Endothelial cell of hepatic sinusoid (primary cell): ENCODE measurements at regions not wholly inside any gene's neighbourhood (a gene's known extent, or its start where the extent isn't known, plus 50 kb on each side); places are given as distances from the start of the nearest gene placed in this dataset.
"Not testable (repeated sequence)": the region's sequence is repeated elsewhere in the genome, so short reads cannot be mapped to it uniquely, and the experiment has no call there.

ENCODE experiments used
- in situ Hi-C: cut with HindIII; loops from 2 replicates; pipeline ENCODE4 v1.10.0; 2017; ENCODE audit warnings: low sequenced_read_pairs

GRCh38 chr1:184889166-184889565 is 85.1 kb downstream of the NIBAN1 start:
- in situ Hi-C loops: no loop called here

- in situ Hi-C loops: no loop called here
Measured at GRCh38 chr1:184888505-184888904, 85.8 kb downstream of the NIBAN1 start.

DNA sequence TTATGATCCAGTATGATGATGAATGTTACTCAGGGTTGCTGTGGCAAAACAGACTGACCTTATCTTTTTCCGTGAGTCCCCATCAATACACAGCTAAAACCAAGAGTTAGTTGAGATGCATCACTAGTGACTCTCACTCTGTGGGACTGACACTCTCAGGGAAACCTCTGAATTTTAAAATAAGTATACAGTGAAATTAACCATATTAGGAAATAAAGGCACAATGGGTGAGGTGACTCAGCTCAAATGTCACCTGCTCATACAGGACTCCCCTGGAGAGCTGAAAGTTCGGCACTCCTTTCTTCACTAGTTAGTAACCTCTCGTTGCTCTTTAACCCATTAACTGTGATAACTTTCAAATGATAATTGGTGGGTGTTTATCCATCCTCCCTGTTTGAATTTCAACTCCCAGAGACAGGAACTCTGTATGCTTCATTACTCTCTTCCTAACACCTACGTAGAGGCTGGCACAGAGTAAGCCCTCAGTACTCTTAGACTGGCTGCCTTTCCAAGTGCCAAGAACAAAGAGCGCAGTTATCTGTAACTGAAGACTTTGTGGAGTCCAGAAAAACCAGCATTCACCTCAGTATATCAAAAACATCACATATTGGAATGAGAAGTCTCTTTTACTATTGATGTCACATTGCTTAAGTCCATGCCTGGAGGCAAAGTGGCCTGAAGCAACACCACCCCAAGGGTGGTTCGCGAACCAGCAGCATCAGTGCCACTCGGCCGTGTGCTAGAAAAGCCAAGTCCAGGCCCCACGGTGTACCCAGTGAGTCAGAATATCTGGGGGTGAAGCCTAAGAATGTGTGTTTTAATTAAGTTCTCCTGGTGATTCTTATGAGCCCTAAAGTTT is 91.1 kb downstream of the NIBAN1 start:
- in situ Hi-C loops: no loop called here

- in situ Hi-C loops: no loop called here
Measured at GRCh38 chr1:184881941-184882913, 92.1 kb downstream of the NIBAN1 start.

DNA sequence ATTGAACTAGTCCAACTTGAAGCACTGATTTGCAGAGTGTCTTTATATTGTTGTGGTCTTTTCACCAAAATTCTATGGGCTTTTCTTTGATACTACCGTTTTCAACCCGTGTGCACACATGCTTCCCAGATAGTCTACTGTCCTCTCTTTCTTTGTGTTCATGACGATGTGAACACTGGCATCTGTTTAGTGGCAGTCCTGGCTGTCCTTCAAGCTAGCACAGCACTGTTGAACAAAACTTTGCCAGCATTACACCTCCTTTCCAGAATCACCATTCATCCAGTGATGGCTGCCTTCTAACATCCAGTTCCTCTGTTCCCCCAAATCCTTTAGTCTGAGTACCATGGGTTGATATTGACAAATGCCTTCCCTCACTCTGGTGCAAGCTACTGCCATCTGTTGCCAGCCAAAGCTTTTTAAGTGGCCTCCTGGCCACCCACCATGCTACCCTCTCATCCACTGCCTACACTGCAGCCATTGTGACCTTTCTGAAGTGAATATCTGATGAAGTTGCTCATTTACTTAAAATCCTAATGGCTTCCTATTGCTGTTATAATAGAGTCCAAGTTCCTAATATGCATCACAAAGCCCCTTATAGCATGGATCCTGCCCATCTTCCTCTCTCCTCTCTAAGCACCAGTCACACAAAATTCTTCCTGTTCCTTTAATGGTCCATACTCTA is 94.3 kb downstream of the NIBAN1 start:
- in situ Hi-C loops: no loop called here

DNA sequence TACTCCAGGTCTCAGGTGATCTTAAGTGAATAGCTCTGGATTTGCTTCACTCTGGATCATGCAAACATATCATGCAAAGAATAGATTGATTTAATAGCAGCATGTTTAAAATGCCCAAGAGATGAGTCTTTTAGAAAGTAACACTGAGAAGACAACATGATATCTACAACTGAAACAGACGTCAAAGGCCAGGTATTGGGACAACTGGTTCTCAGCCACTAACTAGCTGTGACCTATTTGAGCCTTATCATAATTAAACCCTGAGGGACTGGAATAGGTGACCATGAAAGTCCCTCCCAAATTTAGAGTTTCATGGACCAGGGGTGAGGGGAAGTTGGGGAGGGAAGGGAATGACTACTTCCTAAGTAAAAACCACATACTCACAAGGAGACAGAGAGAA is 95.7 kb downstream of the NIBAN1 start:
- in situ Hi-C loops: no loop called here

- in situ Hi-C loops: no loop called here
Measured at GRCh38 chr1:184878002-184878401, 96.3 kb downstream of the NIBAN1 start.

GRCh38 chr1:184876015-184876414 is 98.3 kb downstream of the NIBAN1 start:
- in situ Hi-C loops: not testable (repeated sequence)

GRCh38 chr1:184875218-184875617 is 99.1 kb downstream of the NIBAN1 start:
- in situ Hi-C loops: no loop called here

DNA sequence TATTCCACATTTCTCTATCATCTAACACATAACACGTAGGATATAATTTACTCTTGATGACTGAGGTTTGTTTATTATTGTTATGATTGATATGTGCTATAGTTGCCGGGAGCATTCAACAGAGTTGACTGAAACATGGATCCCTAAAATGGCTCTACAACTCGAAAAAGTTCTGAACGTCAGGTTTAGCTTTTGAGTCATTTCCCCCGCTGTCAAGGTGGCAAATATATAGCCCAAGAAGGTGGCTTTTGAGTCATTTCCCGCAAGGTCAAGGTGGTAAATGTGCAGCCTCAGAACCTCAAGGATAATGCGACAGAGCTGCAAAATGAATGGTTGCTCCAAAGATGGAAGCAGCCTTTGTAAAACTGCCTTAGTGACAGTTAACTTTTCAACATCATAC is 104.0 kb downstream of the NIBAN1 start:
- in situ Hi-C loops: no loop called here

GRCh38 chr1:184867866-184868689 is 106.2 kb downstream of the NIBAN1 start:
- in situ Hi-C loops: no loop called here

GRCh38 chr1:184866991-184867788 is 107.1 kb downstream of the NIBAN1 start:
- in situ Hi-C loops: no loop called here

- in situ Hi-C loops: no loop called here
Measured at GRCh38 chr1:184866586-184866985, 107.7 kb downstream of the NIBAN1 start.

DNA sequence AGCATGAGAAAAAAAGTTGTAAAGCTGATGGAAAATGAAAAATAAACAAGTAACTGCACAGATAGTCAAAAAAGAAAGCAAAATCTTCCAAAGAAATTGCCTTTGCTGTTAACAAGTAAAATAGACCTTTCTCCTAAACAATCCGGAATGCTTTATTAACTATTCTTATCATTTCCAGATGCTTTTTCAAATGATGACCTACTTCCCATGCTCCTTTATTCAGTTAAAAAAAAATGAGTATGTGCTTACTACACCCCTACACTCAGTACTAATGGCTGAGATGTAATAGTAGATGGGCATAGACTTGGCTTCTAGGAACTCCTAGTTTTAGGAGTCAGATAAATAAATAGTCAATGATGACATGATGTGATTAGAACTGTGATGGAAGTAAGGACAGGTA is 108.5 kb downstream of the NIBAN1 start:
- in situ Hi-C loops: no loop called here

- in situ Hi-C loops: no loop called here
Measured at GRCh38 chr1:184861755-184862336, 107.2 kb upstream of the EDEM3 start.

DNA sequence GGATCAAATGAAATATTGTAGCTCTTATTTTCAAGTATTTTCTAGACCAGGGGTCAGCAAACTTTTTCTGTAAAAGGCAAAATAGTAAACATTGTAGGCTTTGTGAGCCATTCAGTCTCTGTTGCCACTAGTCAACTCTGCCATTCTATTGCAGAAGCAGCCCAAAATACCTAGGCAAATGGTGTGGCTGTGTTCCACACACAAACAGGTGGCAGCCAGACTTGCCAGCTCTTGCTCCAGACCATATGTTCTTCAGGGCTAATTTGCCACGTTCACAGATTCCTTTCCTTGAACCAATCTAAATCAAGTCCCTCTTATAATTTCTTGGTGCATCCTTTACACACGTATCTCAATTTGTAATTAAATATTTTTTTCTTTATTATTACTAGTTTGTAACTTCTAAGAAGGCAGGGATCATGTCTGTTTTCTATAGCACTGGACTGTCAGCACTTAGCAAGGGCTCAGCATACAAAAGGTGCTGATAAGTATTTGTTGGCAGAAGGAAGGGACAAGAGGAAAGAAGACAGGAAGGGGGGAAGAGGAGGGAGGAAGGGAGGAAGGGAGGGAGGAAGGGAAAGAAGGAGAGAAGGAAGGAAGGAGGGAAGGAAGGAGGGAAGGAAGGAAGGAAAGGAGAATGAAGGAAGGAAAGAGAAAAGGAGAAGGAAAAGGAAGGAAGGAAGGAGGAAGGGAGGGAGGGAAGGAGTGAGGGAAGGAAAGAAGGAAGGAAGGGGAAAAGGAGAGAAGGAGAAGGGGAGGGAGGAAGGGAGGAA is 106.5 kb upstream of the EDEM3 start:
- in situ Hi-C loops: no loop called here

DNA sequence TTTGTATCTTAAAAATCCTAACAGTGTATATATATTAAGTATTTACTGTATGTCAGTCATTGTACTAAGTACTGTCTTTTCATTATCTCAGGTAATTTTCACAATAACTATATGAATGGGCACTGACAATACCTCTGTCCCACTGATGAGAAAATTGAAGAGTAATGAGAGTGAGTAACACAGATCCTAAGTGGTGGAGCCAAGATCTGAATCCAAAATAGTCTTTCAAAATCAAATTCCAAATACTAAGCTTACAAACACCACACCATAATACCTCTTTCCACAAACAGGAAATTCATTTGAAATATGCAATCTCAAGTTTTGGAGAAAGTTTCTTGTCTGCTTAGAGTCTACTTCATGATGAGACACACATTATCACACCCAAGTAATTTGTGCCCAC is 105.9 kb upstream of the EDEM3 start:
- in situ Hi-C loops: no loop called here

DNA sequence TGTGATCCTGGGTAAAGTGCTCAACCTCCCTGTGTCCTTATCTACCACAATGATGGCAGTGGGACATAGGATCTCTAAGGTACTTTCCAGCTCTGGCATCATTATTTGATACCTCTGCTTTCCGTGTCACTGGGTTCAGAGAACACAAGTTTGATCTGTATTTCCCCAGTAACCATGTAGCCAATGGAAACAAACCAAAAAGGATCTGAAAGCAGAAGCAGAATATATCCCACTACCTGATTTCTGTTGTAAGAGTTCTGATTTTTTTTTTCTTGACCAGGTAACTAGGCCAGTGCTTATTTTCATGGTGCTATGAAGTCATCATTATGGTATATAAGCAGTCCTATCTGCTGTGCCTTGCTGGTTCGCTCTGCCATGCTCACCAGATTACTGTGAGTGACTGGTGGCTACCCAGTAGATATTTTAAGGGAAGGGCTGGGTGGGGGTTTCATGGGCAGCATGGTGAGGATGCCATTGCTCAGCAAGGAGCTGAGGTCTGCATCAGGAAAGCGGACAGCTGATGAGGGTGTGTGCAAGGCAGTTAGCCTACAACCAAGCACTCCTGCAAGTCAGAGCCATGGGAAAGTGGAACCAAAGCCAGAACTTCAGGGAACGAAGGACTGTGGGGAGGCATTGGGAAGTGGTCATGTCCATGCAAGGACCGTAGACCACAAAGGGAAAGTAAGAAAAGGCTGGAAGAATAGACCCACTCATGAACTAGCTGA is 104.9 kb upstream of the EDEM3 start:
- in situ Hi-C loops: no loop called here
